ENCODE measurements at regions not wholly inside any gene's neighbourhood (a gene's known extent, or its start where the extent isn't known, plus 50 kb on each side); places are given as distances from the start of the nearest gene placed in this dataset.
A peak's percentile ranks its signal among the peaks of the same experiment; 100 is the strongest.

DNA sequence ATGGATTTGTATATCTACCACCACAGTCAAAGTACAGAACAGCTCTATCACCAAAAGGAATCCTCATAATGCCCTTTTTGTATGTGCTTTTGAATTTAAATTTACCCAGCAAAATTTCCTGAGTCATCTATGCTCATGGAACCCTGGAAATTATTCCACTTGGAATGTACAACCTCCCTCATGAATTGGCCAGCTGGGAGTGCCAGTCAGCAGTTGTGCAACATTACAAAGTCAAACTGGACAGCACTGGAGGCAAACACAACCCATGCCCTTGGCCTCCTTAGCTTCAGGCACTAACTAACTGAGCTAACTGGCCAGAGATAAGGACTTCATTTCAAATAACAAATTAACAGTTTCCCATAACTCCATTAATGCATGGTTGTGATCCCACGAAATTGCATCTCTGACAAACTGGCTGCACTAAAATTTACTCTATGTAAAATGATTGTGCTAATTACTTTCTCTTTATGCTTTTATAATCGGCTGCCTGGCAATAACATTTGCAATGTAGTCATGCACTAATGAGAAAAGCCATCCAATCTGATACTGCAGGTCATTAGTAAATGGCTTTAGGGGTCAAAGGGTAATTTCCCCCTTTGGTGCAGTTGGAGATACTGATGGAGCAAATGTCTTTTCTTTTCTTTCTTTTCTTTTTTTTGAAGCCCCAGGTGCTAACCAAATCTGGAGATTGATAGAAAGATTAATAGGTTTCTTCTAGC lies 270.5 kb downstream of the ACTR3 start (continued):
- TF ChIP-seq HDAC6 (IDR thresholded peaks at IDR 0.05; ENCODE audit: low read depth, low read length): no peak
- no peak for TF ChIP-seq ATM (IDR thresholded peaks at IDR 0.05; ENCODE audit: borderline replicate concordance)
- TF ChIP-seq ZNF354B (CRISPR knock-in tag; IDR thresholded peaks at IDR 0.05): no peak
- peak; percentile 39; the same call in 1 of the 2 replicates for TF ChIP-seq RXRB (CRISPR knock-in tag; IDR thresholded peaks at IDR 0.05; ENCODE audit: borderline replicate concordance)
- TF ChIP-seq KDM6A (CRISPR knock-in tag; IDR thresholded peaks at IDR 0.05; ENCODE audit: low read depth): no peak
- TF ChIP-seq ZNF772 (CRISPR knock-in tag; IDR thresholded peaks at IDR 0.05): 0 out of 2 replicates have a peak, but pooled peaks have one; percentile 44
- TF ChIP-seq KLF12 (CRISPR knock-in tag; IDR thresholded peaks at IDR 0.05; ENCODE audit: borderline replicate concordance): no peak
- peak; percentile 57; the same call in 1 of the 2 replicates for TF ChIP-seq FOXK1 (CRISPR knock-in tag; IDR thresholded peaks at IDR 0.05; ENCODE audit: borderline replicate concordance, low read depth)
- TF ChIP-seq CENPX (CRISPR knock-in tag; IDR thresholded peaks at IDR 0.05): no peak
- TF ChIP-seq, protein P1, sequence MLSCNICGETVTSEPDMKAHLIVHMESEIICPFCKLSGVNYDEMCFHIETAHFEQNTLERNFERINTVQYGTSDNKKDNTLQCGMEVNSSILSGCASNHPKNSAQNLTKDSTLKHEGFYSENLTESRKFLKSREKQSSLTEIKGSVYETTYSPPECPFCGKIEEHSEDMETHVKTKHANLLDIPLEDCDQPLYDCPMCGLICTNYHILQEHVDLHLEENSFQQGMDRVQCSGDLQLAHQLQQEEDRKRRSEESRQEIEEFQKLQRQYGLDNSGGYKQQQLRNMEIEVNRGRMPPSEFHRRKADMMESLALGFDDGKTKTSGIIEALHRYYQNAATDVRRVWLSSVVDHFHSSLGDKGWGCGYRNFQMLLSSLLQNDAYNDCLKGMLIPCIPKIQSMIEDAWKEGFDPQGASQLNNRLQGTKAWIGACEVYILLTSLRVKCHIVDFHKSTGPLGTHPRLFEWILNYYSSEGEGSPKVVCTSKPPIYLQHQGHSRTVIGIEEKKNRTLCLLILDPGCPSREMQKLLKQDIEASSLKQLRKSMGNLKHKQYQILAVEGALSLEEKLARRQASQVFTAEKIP (CRISPR knock-in tag; IDR thresholded peaks at IDR 0.05; ENCODE audit: borderline replicate concordance): no peak
- TF ChIP-seq, protein P2, sequence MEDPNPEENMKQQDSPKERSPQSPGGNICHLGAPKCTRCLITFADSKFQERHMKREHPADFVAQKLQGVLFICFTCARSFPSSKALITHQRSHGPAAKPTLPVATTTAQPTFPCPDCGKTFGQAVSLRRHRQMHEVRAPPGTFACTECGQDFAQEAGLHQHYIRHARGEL (CRISPR knock-in tag; IDR thresholded peaks at IDR 0.05): no peak
- TF ChIP-seq PCBP1 (IDR thresholded peaks at IDR 0.05; ENCODE audit: borderline replicate concordance, low read depth, low read length): no peak
- TF ChIP-seq ESRRA (CRISPR knock-in tag; IDR thresholded peaks at IDR 0.05; ENCODE audit: low read depth): no peak
- no peak for TF ChIP-seq STAT5B (CRISPR knock-in tag; IDR thresholded peaks at IDR 0.05)
- TF ChIP-seq ZNF883 (CRISPR knock-in tag; IDR thresholded peaks at IDR 0.05; ENCODE audit: not compliant biosample characterization): no peak
- TF ChIP-seq KDM5B (CRISPR knock-in tag; IDR thresholded peaks at IDR 0.05; ENCODE audit: borderline replicate concordance): no peak
- no peak for TF ChIP-seq RFXAP (CRISPR knock-in tag; IDR thresholded peaks at IDR 0.05; ENCODE audit: borderline replicate concordance)
- TF ChIP-seq FOXM1 (CRISPR knock-in tag; IDR thresholded peaks at IDR 0.05): no peak
- TF ChIP-seq, protein P3, sequence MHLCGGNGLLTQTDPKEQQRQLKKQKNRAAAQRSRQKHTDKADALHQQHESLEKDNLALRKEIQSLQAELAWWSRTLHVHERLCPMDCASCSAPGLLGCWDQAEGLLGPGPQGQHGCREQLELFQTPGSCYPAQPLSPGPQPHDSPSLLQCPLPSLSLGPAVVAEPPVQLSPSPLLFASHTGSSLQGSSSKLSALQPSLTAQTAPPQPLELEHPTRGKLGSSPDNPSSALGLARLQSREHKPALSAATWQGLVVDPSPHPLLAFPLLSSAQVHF (CRISPR knock-in tag; IDR thresholded peaks at IDR 0.05): no peak
- TF ChIP-seq, protein P4, sequence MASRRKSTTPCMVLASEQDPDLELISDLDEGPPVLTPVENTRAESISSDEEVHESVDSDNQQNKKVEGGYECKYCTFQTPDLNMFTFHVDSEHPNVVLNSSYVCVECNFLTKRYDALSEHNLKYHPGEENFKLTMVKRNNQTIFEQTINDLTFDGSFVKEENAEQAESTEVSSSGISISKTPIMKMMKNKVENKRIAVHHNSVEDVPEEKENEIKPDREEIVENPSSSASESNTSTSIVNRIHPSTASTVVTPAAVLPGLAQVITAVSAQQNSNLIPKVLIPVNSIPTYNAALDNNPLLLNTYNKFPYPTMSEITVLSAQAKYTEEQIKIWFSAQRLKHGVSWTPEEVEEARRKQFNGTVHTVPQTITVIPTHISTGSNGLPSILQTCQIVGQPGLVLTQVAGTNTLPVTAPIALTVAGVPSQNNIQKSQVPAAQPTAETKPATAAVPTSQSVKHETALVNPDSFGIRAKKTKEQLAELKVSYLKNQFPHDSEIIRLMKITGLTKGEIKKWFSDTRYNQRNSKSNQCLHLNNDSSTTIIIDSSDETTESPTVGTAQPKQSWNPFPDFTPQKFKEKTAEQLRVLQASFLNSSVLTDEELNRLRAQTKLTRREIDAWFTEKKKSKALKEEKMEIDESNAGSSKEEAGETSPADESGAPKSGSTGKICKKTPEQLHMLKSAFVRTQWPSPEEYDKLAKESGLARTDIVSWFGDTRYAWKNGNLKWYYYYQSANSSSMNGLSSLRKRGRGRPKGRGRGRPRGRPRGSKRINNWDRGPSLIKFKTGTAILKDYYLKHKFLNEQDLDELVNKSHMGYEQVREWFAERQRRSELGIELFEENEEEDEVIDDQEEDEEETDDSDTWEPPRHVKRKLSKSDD (CRISPR knock-in tag; IDR thresholded peaks at IDR 0.05; ENCODE audit: low read depth): peak; percentile 46; the same call in 1 of the 2 replicates
- TF ChIP-seq, protein P5, sequence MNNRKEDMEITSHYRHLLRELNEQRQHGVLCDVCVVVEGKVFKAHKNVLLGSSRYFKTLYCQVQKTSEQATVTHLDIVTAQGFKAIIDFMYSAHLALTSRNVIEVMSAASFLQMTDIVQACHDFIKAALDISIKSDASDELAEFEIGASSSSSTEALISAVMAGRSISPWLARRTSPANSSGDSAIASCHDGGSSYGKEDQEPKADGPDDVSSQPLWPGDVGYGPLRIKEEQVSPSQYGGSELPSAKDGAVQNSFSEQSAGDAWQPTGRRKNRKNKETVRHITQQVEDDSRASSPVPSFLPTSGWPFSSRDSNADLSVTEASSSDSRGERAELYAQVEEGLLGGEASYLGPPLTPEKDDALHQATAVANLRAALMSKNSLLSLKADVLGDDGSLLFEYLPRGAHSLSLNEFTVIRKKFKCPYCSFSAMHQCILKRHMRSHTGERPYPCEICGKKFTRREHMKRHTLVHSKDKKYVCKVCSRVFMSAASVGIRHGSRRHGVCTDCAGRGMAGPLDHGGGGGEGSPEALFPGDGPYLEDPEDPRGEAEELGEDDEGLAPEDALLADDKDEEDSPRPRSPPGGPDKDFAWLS (CRISPR knock-in tag; IDR thresholded peaks at IDR 0.05; ENCODE audit: borderline replicate concordance): no peak
- TF ChIP-seq ZNF230 (CRISPR knock-in tag; IDR thresholded peaks at IDR 0.05): no peak
